ENCODE measurements at regions not wholly inside any gene's neighbourhood (a gene's known extent, or its start where the extent isn't known, plus 50 kb on each side); places are given as distances from the start of the nearest gene placed in this dataset.

DNA sequence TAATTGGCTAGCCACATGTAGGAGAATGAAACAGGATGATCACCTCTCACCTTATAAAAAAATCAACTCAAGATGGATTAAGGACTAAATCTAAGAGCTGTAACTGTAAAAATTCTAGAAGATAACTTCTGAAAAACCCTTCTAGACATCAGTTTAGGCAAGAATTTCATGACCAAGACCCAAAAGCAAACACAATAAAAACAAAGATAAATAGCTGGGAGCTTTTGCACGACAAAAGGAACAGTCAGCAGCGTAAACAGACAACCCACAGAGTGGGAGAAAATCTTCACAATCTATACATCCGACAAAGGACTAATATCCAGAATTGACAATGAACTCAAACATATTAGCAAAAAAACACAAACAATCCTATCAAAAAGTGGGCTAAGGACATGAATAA is 316.3 kb downstream of the METTL4 start:
- H3K9me3 Mint-ChIP-seq (ENCODE audit: low read depth) = peaks cover 19% of the 10 kb centered on the region
- no peak for TF ChIP-seq CTCF (IDR thresholded peaks at IDR 0.05; ENCODE audit: unreplicated experiment)
- H3K4me3 Mint-ChIP-seq (ENCODE audit: low read depth) = no peak overlapping the region
- H3K36me3 Mint-ChIP-seq (ENCODE audit: insufficient read depth) = peaks cover 2% of the 10 kb centered on the region
- H3K27me3 Mint-ChIP-seq = no peaks in the 10 kb centered on the region
- no peak for DNase-seq (ENCODE audit: low spot score, unreplicated experiment)
- no peaks in the 10 kb centered on the region for H3K4me1 Mint-ChIP-seq (ENCODE audit: low read depth)
- H3K27ac Mint-ChIP-seq = no peak overlapping the region

DNA sequence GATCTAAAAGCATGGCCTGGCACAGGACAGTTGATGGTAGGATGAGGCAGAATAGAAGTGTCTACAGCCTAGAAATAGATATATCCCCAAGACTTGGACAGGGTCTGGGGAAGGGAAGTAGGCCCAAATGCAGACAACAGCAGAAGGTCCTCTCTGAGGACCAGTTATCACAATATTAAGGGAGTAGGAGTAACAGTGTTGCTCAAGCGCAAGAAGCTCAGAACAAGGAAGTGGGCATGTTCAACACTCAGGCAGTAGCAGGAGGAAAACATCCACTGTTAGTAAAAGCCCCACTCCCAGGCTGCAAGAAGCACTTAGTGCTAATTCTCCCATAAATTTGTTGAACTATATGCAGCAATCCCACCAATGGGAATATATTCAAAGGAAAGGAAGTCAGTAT is 314.7 kb downstream of the METTL4 start:
- H3K9me3 Mint-ChIP-seq (ENCODE audit: low read depth) = peaks cover 19% of the 10 kb centered on the region
- no peak for DNase-seq (ENCODE audit: low spot score, unreplicated experiment)
- peaks cover 2% of the 10 kb centered on the region for H3K36me3 Mint-ChIP-seq (ENCODE audit: insufficient read depth)
- H3K4me3 Mint-ChIP-seq (ENCODE audit: low read depth) = no peak overlapping the region
- H3K27ac Mint-ChIP-seq = no peak overlapping the region
- H3K4me1 Mint-ChIP-seq (ENCODE audit: low read depth) = peaks cover 3% of the 10 kb centered on the region
- TF ChIP-seq CTCF (IDR thresholded peaks at IDR 0.05; ENCODE audit: unreplicated experiment) = no peak
- H3K27me3 Mint-ChIP-seq = no peaks in the 10 kb centered on the region

- H3K27me3 Mint-ChIP-seq = no peaks in the 10 kb centered on the region
- TF ChIP-seq CTCF (IDR thresholded peaks at IDR 0.05; ENCODE audit: unreplicated experiment) = no peak
- no peak for DNase-seq (ENCODE audit: low spot score, unreplicated experiment)
- no peak overlapping the region for H3K4me3 Mint-ChIP-seq (ENCODE audit: low read depth)
- peaks cover 2% of the 10 kb centered on the region for H3K36me3 Mint-ChIP-seq (ENCODE audit: insufficient read depth)
- H3K27ac Mint-ChIP-seq = no peak overlapping the region
- peaks cover 14% of the 10 kb centered on the region for H3K9me3 Mint-ChIP-seq (ENCODE audit: low read depth)
- H3K4me1 Mint-ChIP-seq (ENCODE audit: low read depth) = peaks cover 9% of the 10 kb centered on the region
Observed at GRCh38 chr18:2258954-2259353, 312.4 kb downstream of the METTL4 start.

- Mint-ChIP-seq H3K4me3 (ENCODE audit: low read depth) (no peak overlapping the region), H3K4me1 (ENCODE audit: low read depth) (peaks cover 9% of the 10 kb centered on the region), H3K27me3 (peaks cover 3% of the 10 kb centered on the region), H3K9me3 (ENCODE audit: low read depth) (no peaks in the 10 kb centered on the region), H3K27ac (no peak overlapping the region), H3K36me3 (ENCODE audit: insufficient read depth) (no peaks in the 10 kb centered on the region)
- TF ChIP-seq CTCF (IDR thresholded peaks at IDR 0.05; ENCODE audit: unreplicated experiment) = no peak
- DNase-seq (ENCODE audit: low spot score, unreplicated experiment) = no peak
Observed at GRCh38 chr18:2263303-2263890, 307.9 kb downstream of the METTL4 start.

- Mint-ChIP-seq H3K9me3 (ENCODE audit: low read depth) (no peaks in the 10 kb centered on the region), H3K27me3 (peaks cover 7% of the 10 kb centered on the region)
Observed at GRCh38 chr18:2274613-2275012, 296.7 kb downstream of the METTL4 start.

More at GRCh38 chr18:2274613-2275012, 296.7 kb downstream of the METTL4 start:
- Mint-ChIP-seq H3K27ac (no peak overlapping the region), H3K4me1 (ENCODE audit: low read depth) (no peaks in the 10 kb centered on the region), H3K4me3 (ENCODE audit: low read depth) (no peak overlapping the region), H3K36me3 (ENCODE audit: insufficient read depth) (no peaks in the 10 kb centered on the region)
- no peak for TF ChIP-seq CTCF (IDR thresholded peaks at IDR 0.05; ENCODE audit: unreplicated experiment)
- DNase-seq (ENCODE audit: low spot score, unreplicated experiment) = no peak
